BJ (cell line): ENCODE measurements at regions not wholly inside any gene's neighbourhood (a gene's known extent, or its start where the extent isn't known, plus 50 kb on each side); places are given as distances from the start of the nearest gene placed in this dataset.

ENCODE experiments used
- CTCF ChIA-PET: fragments of 350-600 bp; formaldehyde crosslinking; extraction: SDS; loops from one replicate; lab custom pipeline; 2021; ENCODE audit warnings: antibody characterized with exemption, inconsistent platforms; lab: Yijun Ruan, JAX
- POLR2A ChIA-PET: fragments of 300-600 bp; sonication (Branson Sonifier 250); formaldehyde crosslinking; extraction: SDS; loops from one replicate; lab custom pipeline; 2021; ENCODE audit warnings: antibody characterized with exemption; lab: Charles Lee
- DNase-seq: peaks from one replicate; pipeline ENCODE4 v3.0.0-alpha.2; 2011; ENCODE audit warnings: low read depth
- H3K27me3 ChIP-seq: 2 replicates; pipeline ENCODE4 v1.6.0; 2011; ENCODE audit warnings: low read length; ENCODE audit not compliant: control insufficient read depth, insufficient read depth
- H3K36me3 ChIP-seq: 2 replicates; pipeline ENCODE4 v1.5.1; 2011; ENCODE audit warnings: low read length; ENCODE audit not compliant: control insufficient read depth, insufficient read depth
- H3K4me3 ChIP-seq: 2 replicates; pipeline ENCODE4 v1.5.1; 2011; ENCODE audit warnings: low read depth, mild to moderate bottlenecking, control low read depth, low read length
- TF ChIP-seq, protein P1 (sequence below): IDR thresholded peaks from 2 replicates; pipeline ENCODE4 v1.5.1; 2011; ENCODE audit warnings: low read depth, mild to moderate bottlenecking, control low read depth, inconsistent platforms, low read length, moderate library complexity; ENCODE audit not compliant: insufficient read depth

- no peak for DNase-seq
- TF ChIP-seq, protein P1, sequence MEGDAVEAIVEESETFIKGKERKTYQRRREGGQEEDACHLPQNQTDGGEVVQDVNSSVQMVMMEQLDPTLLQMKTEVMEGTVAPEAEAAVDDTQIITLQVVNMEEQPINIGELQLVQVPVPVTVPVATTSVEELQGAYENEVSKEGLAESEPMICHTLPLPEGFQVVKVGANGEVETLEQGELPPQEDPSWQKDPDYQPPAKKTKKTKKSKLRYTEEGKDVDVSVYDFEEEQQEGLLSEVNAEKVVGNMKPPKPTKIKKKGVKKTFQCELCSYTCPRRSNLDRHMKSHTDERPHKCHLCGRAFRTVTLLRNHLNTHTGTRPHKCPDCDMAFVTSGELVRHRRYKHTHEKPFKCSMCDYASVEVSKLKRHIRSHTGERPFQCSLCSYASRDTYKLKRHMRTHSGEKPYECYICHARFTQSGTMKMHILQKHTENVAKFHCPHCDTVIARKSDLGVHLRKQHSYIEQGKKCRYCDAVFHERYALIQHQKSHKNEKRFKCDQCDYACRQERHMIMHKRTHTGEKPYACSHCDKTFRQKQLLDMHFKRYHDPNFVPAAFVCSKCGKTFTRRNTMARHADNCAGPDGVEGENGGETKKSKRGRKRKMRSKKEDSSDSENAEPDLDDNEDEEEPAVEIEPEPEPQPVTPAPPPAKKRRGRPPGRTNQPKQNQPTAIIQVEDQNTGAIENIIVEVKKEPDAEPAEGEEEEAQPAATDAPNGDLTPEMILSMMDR = no peak
- Histone ChIP-seq H3K27me3 (no peaks in the 10 kb centered on the region), H3K36me3 (peaks cover 1% of the 10 kb centered on the region), H3K4me3 (no peak overlapping the region)
- POLR2A ChIA-PET = no interaction called here
- CTCF ChIA-PET = no interaction called here
These were observed 87.6 kb upstream of the ZCCHC13 start for GRCh38 chrX:74216421-74216820.

GRCh38 chrX:74211911-74212310 is 92.1 kb upstream of the ZCCHC13 start:
- Histone ChIP-seq H3K4me3 (no peak overlapping the region), H3K27me3 (no peaks in the 10 kb centered on the region), H3K36me3 (no peaks in the 10 kb centered on the region; the same call in 1 of the 2 replicates)
- no peak for DNase-seq
- TF ChIP-seq, protein P1 = no peak
- ChIA-PET CTCF (no interaction called here), POLR2A (no interaction called here)

DNA sequence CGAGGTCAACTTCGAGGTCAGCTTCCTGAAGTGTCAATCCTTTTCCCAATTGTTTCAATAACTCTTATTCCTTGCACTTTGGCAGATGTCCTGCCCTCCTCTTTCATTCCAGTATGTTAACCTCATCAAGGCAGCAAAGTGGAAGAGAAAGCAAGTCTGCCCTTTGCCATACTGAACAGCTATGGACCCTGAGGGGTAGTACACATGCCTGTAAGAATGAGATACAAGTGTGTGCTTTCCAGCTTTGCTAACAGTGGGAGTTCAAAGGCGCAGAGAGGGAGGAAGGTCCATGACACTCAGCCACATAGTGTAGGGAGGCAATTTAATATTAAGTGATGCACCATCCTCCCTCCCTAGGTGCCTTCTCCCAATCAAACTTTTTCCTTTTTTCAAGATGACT is 96.4 kb upstream of the ZCCHC13 start:
- no peaks in the 10 kb centered on the region for H3K27me3 ChIP-seq
- DNase-seq = no peak
- H3K4me3 ChIP-seq = no peak overlapping the region
- TF ChIP-seq, protein P1 = no peak
- ChIA-PET POLR2A (no interaction called here), CTCF (no interaction called here)
- no peaks in the 10 kb centered on the region; the same call in none of the 2 replicates for H3K36me3 ChIP-seq

DNA sequence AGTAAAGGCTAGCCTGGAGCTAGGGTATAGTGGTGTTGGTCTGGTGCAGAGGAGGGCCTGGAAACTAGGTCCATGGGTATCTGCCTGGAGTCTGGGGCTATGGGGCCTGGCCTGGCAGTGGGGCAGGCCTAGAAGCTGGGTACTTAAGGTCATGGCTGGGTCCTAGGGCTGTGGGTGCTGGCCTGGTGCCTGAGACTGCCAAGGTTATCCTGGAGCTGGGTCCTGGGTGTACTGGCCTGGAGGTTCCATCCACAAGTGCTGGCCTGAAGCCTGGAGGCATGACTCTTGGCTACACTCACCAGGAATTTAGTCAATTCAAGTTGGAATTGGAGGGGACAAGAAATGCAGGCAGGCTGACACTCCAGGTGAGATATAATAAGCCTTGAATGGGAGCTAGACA is 108.4 kb upstream of the ZCCHC13 start:
- ChIA-PET CTCF (no interaction called here), POLR2A (no interaction called here)
- H3K27me3 ChIP-seq = no peaks in the 10 kb centered on the region
- no peaks in the 10 kb centered on the region for H3K36me3 ChIP-seq
- no peak for DNase-seq
- TF ChIP-seq, protein P1 = no peak
- H3K4me3 ChIP-seq = no peak overlapping the region

- no peak for DNase-seq
- Histone ChIP-seq H3K27me3 (no peaks in the 10 kb centered on the region), H3K36me3 (no peaks in the 10 kb centered on the region), H3K4me3 (no peak overlapping the region)
- TF ChIP-seq, protein P1 = no peak
- CTCF ChIA-PET = no interaction called here
- POLR2A ChIA-PET = no interaction called here
These were observed 108.9 kb upstream of the ZCCHC13 start for GRCh38 chrX:74195120-74195519.
